Neuronal stem cell (in vitro differentiated cells): ENCODE measurements at regions not wholly inside any gene's neighbourhood (a gene's known extent, or its start where the extent isn't known, plus 50 kb on each side); places are given as distances from the start of the nearest gene placed in this dataset.

Source experiments
- DNase-seq: peaks from one replicate; pipeline ENCODE4 v3.0.0-alpha.2; 2013; ENCODE audit warnings: low spot score
- H2AFZ ChIP-seq: one replicate; pipeline ENCODE4 v1.6.1; 2013; ENCODE audit warnings: mild to moderate bottlenecking, low read length, inconsistent platforms
- H2AK5ac ChIP-seq: 2 replicates; pipeline ENCODE4 v1.6.1; 2013; ENCODE audit warnings: low read depth, mild to moderate bottlenecking, inconsistent platforms, low read length, moderate library complexity, mixed read lengths
- H2BK120ac ChIP-seq: 2 replicates; pipeline ENCODE4 v1.6.1; 2013; ENCODE audit warnings: low read depth, mild to moderate bottlenecking, inconsistent platforms, low read length, moderate library complexity, mixed read lengths
- H2BK12ac ChIP-seq: one replicate; pipeline ENCODE4 v1.6.1; 2013; ENCODE audit warnings: low read length, inconsistent platforms
- H2BK15ac ChIP-seq: 2 replicates; pipeline ENCODE4 v1.6.1; 2013; ENCODE audit warnings: mild to moderate bottlenecking, low read length, inconsistent platforms, mixed read lengths
- H2BK5ac ChIP-seq: one replicate; pipeline ENCODE4 v1.6.1; 2013; ENCODE audit warnings: inconsistent platforms, mild to moderate bottlenecking, low read length, moderate library complexity
- H3K14ac ChIP-seq: one replicate; pipeline ENCODE4 v1.6.1; 2013; ENCODE audit warnings: low read length, inconsistent platforms
- H3K18ac ChIP-seq: 2 replicates; pipeline ENCODE4 v1.6.1; 2013; ENCODE audit warnings: low read length, inconsistent platforms
- H3K23ac ChIP-seq: 2 replicates; pipeline ENCODE4 v1.6.1; 2013; ENCODE audit warnings: low read depth, mild to moderate bottlenecking, mixed read lengths, low read length, inconsistent platforms; ENCODE audit not compliant: poor library complexity
- H3K27ac ChIP-seq: replicated peaks from 3 replicates; pipeline ENCODE4 v1.5.1; 2013; ENCODE audit warnings: low read length, inconsistent platforms
- H3K27me3 ChIP-seq, 3 experiments: 2 replicates each; pipeline ENCODE4 v1.6.1; 2013; ENCODE audit warnings: low read length in 3 of 3, mild to moderate bottlenecking in 2 of 3, inconsistent platforms in 1 of 3, low read depth in 1 of 3, mixed read lengths in 1 of 3, moderate library complexity in 1 of 3; ENCODE audit not compliant: control insufficient read depth in 3 of 3, insufficient read depth in 3 of 3
- H3K36me3 ChIP-seq, 2 donors: replicated peaks in 1 of 2; 2 replicates each; pipeline ENCODE4 v1.6.1; 2013; ENCODE audit warnings: low read length in 2 of 2; ENCODE audit not compliant: control insufficient read depth in 2 of 2, insufficient read depth in 2 of 2
- H3K4ac ChIP-seq: 2 replicates; pipeline ENCODE4 v1.6.1; 2013; ENCODE audit warnings: inconsistent platforms, mild to moderate bottlenecking, low read length, moderate library complexity
- H3K4me1 ChIP-seq, 2 donors: 1 replicate in 1 of 2; 2 replicates in 1 of 2; pipeline ENCODE4 v1.6.1; 2013; ENCODE audit warnings: low read length in 2 of 2, low read depth in 1 of 2; ENCODE audit not compliant: control insufficient read depth in 2 of 2, insufficient read depth in 1 of 2
- H3K4me2 ChIP-seq: one replicate; pipeline ENCODE4 v1.6.1; 2013; ENCODE audit warnings: mild to moderate bottlenecking, low read length, inconsistent platforms; ENCODE audit not compliant: insufficient read depth, poor library complexity, severe bottlenecking
- H3K4me3 ChIP-seq, 2 donors: 2 replicates each; pipeline ENCODE4 v1.5.1; 2013; ENCODE audit warnings: low read length in 2 of 2, mild to moderate bottlenecking in 2 of 2, inconsistent platforms in 1 of 2, moderate library complexity in 1 of 2
- H3K79me1 ChIP-seq: one replicate; pipeline ENCODE4 v1.6.1; 2013; ENCODE audit warnings: low read depth, mild to moderate bottlenecking, inconsistent platforms, low read length, moderate library complexity
- H3K9ac ChIP-seq: one replicate; pipeline ENCODE4 v1.6.1; 2013; ENCODE audit warnings: mild to moderate bottlenecking, low read depth, low read length, inconsistent platforms; ENCODE audit not compliant: poor library complexity
- H3K9me3 ChIP-seq, 2 donors: replicated peaks in 1 of 2; 2 replicates each; pipeline versions ENCODE3 to v1.6.1; 2013; ENCODE audit warnings: low read length in 2 of 2, mild to moderate bottlenecking in 2 of 2, inconsistent platforms in 1 of 2, low read depth in 1 of 2, mixed read lengths in 1 of 2, moderate library complexity in 1 of 2; ENCODE audit not compliant: control insufficient read depth in 2 of 2, insufficient read depth in 1 of 2
- H4K8ac ChIP-seq: one replicate; pipeline ENCODE4 v1.6.1; 2013; ENCODE audit warnings: low read depth, mild to moderate bottlenecking, inconsistent platforms, low read length, moderate library complexity
- H4K91ac ChIP-seq: one replicate; pipeline ENCODE4 v1.6.1; 2013; ENCODE audit warnings: low read length, low read depth, mild to moderate bottlenecking, inconsistent platforms; ENCODE audit not compliant: poor library complexity
- WGBS, 2 donors: extraction: QIAGEN DNeasy Blood & Tissue Kit; methylation state at CpG; one replicate each; pipeline ENCODE4 v1.1.7; 2013; ENCODE audit warnings: missing lambda C conversion rate in 2 of 2, mixed read lengths in 1 of 2; ENCODE audit not compliant: insufficient read length in 2 of 2, insufficient replicate concordance in 1 of 2; ENCODE audit errors: extremely low coverage in 2 of 2; 5-methylcytosine and 5-hydroxymethylcytosine counted together

DNA sequence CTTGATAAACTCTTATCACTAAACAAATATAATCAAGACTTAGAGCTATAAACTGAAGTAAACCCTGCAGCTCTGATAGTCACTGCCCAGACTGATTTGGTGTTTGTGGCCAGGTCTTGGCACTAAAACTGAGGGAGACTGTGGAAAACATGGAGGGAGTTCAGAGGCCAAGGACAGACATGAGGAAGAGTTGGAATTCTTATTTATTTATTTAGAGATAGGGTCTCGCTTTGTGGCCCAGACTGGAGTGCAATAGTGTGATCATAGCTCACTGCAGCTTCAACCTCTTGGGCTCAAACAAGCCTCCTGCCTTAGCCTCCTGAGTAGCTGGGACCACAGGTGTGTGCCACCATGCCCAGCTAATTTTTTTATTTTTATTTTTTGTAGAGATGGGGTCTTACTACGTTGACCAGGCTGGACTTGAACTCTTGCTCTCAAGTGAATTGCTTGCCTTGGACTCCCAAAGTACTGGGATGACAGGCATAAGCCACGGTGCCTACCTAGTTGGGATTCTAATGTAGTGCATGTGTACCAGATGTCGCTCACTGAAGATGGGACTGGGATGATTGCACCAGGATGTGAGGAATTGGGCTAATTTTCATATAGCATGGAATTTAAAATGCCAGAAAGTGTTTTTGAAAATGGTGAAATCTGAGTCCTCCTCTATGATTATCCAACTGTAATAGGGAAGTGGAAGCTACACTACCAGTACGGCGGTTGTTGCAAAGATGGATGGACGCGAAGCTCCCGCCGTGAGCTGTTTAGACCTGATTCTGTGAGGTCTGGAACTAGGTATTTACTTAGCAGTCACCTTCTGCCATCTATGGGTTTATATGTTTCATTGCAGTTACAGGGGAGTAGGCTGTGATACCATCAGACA lies 52.7 kb upstream of the CTLA4 start:
- WGBS, 2 donors, result no CpG with 5 or more reads among the region's 10 CpGs

DNA sequence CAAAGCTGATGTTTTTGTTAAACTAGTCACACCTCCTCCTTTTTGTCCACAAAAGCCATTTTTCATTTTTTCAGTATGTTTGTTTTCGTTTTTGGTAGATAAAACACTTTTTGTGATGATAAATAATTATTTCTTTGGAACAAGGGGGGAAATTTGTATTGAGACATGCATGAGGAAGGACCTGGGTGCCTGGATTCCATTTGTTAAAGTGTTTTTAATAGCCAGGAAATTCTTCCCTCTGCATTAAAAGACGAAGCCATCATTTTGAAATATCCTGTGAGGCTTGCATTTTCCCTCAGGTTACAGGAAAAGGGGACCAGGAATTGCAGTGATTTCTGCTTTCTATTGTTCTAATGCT lies 52.1 kb upstream of the CTLA4 start:
- H2BK12ac ChIP-seq, result no peak overlapping the region
- peaks cover 0 to 2% (median 0%) of the 10 kb centered on the region in 3 experiments for H3K27me3 ChIP-seq
- no peak overlapping the region for H3K23ac ChIP-seq
- no peak overlapping the region for H3K4me3 ChIP-seq
- no peak overlapping the region for H2AK5ac ChIP-seq
- WGBS, 2 donors, result no CpG with 5 or more reads among the region's 2 CpGs
- no peaks in the 10 kb centered on the region for H3K9me3 ChIP-seq
- H3K4me1 ChIP-seq, result peaks cover 1 to 7% of the 10 kb centered on the region in 2 donors
- no peak overlapping the region for H4K8ac ChIP-seq
- H3K14ac ChIP-seq, result no peak overlapping the region
- H3K79me1 ChIP-seq, result no peaks in the 10 kb centered on the region
- H3K27ac ChIP-seq, result no peak overlapping the region
- no peak overlapping the region for H3K4ac ChIP-seq
- no peak overlapping the region for H3K18ac ChIP-seq
- no peaks in the 10 kb centered on the region for H3K36me3 ChIP-seq
- H3K4me2 ChIP-seq, result no peak overlapping the region
- no peak overlapping the region for H4K91ac ChIP-seq
- H2BK5ac ChIP-seq, result no peak overlapping the region
- peak overlapping the region; percentile 65 for H2AFZ ChIP-seq
- H2BK15ac ChIP-seq, result no peak overlapping the region
- no peak overlapping the region for H2BK120ac ChIP-seq
- no peak for DNase-seq
- H3K9ac ChIP-seq, result no peak overlapping the region

More for the DNA sequence above, 52.7 kb upstream of the CTLA4 start:
- H3K4me3 ChIP-seq, result peak overlapping the region in 1 of 2 donors; percentile 1
- H3K18ac ChIP-seq, result no peak overlapping the region
- H4K91ac ChIP-seq, result no peak overlapping the region
- H3K23ac ChIP-seq, result no peak overlapping the region
- no peak overlapping the region for H4K8ac ChIP-seq
- H3K14ac ChIP-seq, result no peak overlapping the region
- peaks cover 0 to 2% (median 0%) of the 10 kb centered on the region in 3 experiments for H3K27me3 ChIP-seq
- no peaks in the 10 kb centered on the region for H3K36me3 ChIP-seq
- no peak overlapping the region for H2BK5ac ChIP-seq
- H2BK15ac ChIP-seq, result no peak overlapping the region
- H2AFZ ChIP-seq, result peak overlapping the region; percentile 65
- no peaks in the 10 kb centered on the region for H3K9me3 ChIP-seq
- no peaks in the 10 kb centered on the region for H3K79me1 ChIP-seq
- no peak overlapping the region for H3K4me2 ChIP-seq
- H2AK5ac ChIP-seq, result no peak overlapping the region
- H3K27ac ChIP-seq, result no peak overlapping the region
- H3K4me1 ChIP-seq, result peaks cover 3 to 7% of the 10 kb centered on the region in 2 donors
- no peak overlapping the region for H3K9ac ChIP-seq
- DNase-seq, result peak; percentile 37
- H3K4ac ChIP-seq, result no peak overlapping the region
- H2BK12ac ChIP-seq, result no peak overlapping the region
- no peak overlapping the region for H2BK120ac ChIP-seq

DNA sequence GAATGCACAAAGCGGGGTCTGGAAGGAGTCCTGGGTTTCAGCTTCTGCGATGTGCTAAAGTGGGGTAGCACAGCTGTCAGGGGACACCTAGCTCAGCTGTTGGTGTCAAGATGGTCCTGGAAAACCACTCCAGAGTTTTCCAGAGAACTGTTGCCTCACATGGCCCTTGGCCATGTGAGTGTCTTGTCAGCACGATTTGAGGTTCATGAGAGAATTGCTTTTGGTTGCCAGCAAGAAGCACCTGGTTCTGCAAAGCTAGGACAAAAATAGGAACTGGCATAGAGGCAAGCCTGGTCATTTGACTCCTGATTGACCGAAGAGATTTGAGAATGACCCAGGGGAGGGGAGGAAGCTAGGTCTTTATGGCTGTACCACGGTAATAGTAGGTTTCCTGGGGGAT lies 50.4 kb upstream of the CTLA4 start:
- no peak overlapping the region for H2BK12ac ChIP-seq
- no peak overlapping the region for H3K18ac ChIP-seq
- H3K9ac ChIP-seq, result no peak overlapping the region
- H4K91ac ChIP-seq, result no peak overlapping the region
- no CpG with 5 or more reads among the region's 5 CpGs for WGBS, 2 donors
- H2BK120ac ChIP-seq, result no peak overlapping the region
- H3K9me3 ChIP-seq, result no peaks in the 10 kb centered on the region
- H3K27me3 ChIP-seq, result peaks cover 0 to 2% (median 0%) of the 10 kb centered on the region in 3 experiments
- H3K14ac ChIP-seq, result no peak overlapping the region
- H4K8ac ChIP-seq, result no peak overlapping the region
- no peak overlapping the region for H3K27ac ChIP-seq
- no peaks in the 10 kb centered on the region for H3K36me3 ChIP-seq
- peaks cover 0 to 3% of the 10 kb centered on the region in 2 donors for H3K4me1 ChIP-seq
- no peak overlapping the region for H3K4me2 ChIP-seq
- H3K4me3 ChIP-seq, result no peak overlapping the region
- H2BK15ac ChIP-seq, result no peak overlapping the region
- H2BK5ac ChIP-seq, result no peak overlapping the region
- H2AK5ac ChIP-seq, result no peak overlapping the region
- H3K79me1 ChIP-seq, result no peaks in the 10 kb centered on the region
- H3K4ac ChIP-seq, result no peak overlapping the region
- no peak overlapping the region for H3K23ac ChIP-seq
- H2AFZ ChIP-seq, result no peak overlapping the region
- no peak for DNase-seq
